ENCODE measurements at regions not wholly inside any gene's neighbourhood (a gene's known extent, or its start where the extent isn't known, plus 50 kb on each side); places are given as distances from the start of the nearest gene placed in this dataset.

GRCh38 chr1:221327954-221328353 lies 413.9 kb downstream of the DUSP10 start:
- no peak for DNase-seq (ENCODE audit: low read depth, low spot score)
- no peak overlapping the region for H3K4me3 ChIP-seq (ENCODE audit: low read depth, low read length)
- no peak for TF ChIP-seq CTCF (IDR thresholded peaks at IDR 0.05; ENCODE audit: low read depth, low read length)
- in situ Hi-C loops (cut with HindIII; ENCODE audit: low sequenced_read_pairs), result no loop called here

GRCh38 chr1:221328371-221328770 lies 413.5 kb downstream of the DUSP10 start:
- in situ Hi-C loops (cut with HindIII; ENCODE audit: low sequenced_read_pairs), result no loop called here
- TF ChIP-seq CTCF (IDR thresholded peaks at IDR 0.05; ENCODE audit: low read depth, low read length), result no peak
- no peak for DNase-seq (ENCODE audit: low read depth, low spot score)
- H3K4me3 ChIP-seq (ENCODE audit: low read depth, low read length), result no peak overlapping the region

GRCh38 chr1:221331273-221332183 lies 410.4 kb downstream of the DUSP10 start:
- TF ChIP-seq CTCF (IDR thresholded peaks at IDR 0.05; ENCODE audit: low read depth, low read length), result no peak
- in situ Hi-C loops (cut with HindIII; ENCODE audit: low sequenced_read_pairs), result no loop called here

GRCh38 chr1:221334062-221334461 lies 407.8 kb downstream of the DUSP10 start:
- in situ Hi-C loops (cut with HindIII; ENCODE audit: low sequenced_read_pairs), result no loop called here
- no peak overlapping the region for H3K4me3 ChIP-seq (ENCODE audit: low read depth, low read length)
- TF ChIP-seq CTCF (IDR thresholded peaks at IDR 0.05; ENCODE audit: low read depth, low read length), result no peak
- no peak for DNase-seq (ENCODE audit: low read depth, low spot score)

More at GRCh38 chr1:221331273-221332183, 410.4 kb downstream of the DUSP10 start:
- H3K4me3 ChIP-seq (ENCODE audit: low read depth, low read length), result no peak overlapping the region
- DNase-seq (ENCODE audit: low read depth, low spot score), result no peak

GRCh38 chr1:221335161-221336101 lies 406.5 kb downstream of the DUSP10 start:
- no peak overlapping the region for H3K4me3 ChIP-seq (ENCODE audit: low read depth, low read length)
- in situ Hi-C loops (cut with HindIII; ENCODE audit: low sequenced_read_pairs), result no loop called here
- TF ChIP-seq CTCF (IDR thresholded peaks at IDR 0.05; ENCODE audit: low read depth, low read length), result no peak
- DNase-seq (ENCODE audit: low read depth, low spot score), result peak; percentile 81

GRCh38 chr1:221336126-221336525 lies 405.8 kb downstream of the DUSP10 start:
- no peak for TF ChIP-seq CTCF (IDR thresholded peaks at IDR 0.05; ENCODE audit: low read depth, low read length)
- no peak overlapping the region for H3K4me3 ChIP-seq (ENCODE audit: low read depth, low read length)
- in situ Hi-C loops (cut with HindIII; ENCODE audit: low sequenced_read_pairs), result no loop called here
- peak; percentile 44 for DNase-seq (ENCODE audit: low read depth, low spot score)

Data from astrocyte of the spinal cord (primary cell).